GM19238 (cell line): ENCODE measurements at regions not wholly inside any gene's neighbourhood (a gene's known extent, or its start where the extent isn't known, plus 50 kb on each side); places are given as distances from the start of the nearest gene placed in this dataset.
"Not testable (repeated sequence)": the region's sequence is repeated elsewhere in the genome, so short reads cannot be mapped to it uniquely, and the experiment has no call there.

ENCODE experiments used
- DNase-seq: peaks from one replicate; pipeline ENCODE4 v3.0.0; 2011; ENCODE audit warnings: low spot score; ENCODE audit not compliant: insufficient read length

- DNase-seq, result no peak
Observed at GRCh38 chr6:170063851-170064602, 226.9 kb downstream of the DLL1 start.

- no peak for DNase-seq
Observed at GRCh38 chr6:170063431-170063830, 227.4 kb downstream of the DLL1 start.

- no peak for DNase-seq
Observed at GRCh38 chr6:170062915-170063241, 228.0 kb downstream of the DLL1 start.

GRCh38 chr6:170062209-170062914, 228.5 kb downstream of the DLL1 start:
- no peak for DNase-seq

- DNase-seq, result no peak
Observed at GRCh38 chr6:170058878-170059485, 231.9 kb downstream of the DLL1 start.

- no peak for DNase-seq
Observed at GRCh38 chr6:170057961-170058877, 232.7 kb downstream of the DLL1 start.

- no peak for DNase-seq
Observed at GRCh38 chr6:170057034-170057734, 233.7 kb downstream of the DLL1 start.

GRCh38 chr6:170056278-170056711, 234.6 kb downstream of the DLL1 start:
- DNase-seq, result no peak

GRCh38 chr6:170055797-170056196, 235.1 kb downstream of the DLL1 start:
- not testable (repeated sequence) for DNase-seq

GRCh38 chr6:170053966-170054661, 236.8 kb downstream of the DLL1 start:
- DNase-seq, result no peak

GRCh38 chr6:170052991-170053821, 237.7 kb downstream of the DLL1 start:
- no peak for DNase-seq

- DNase-seq, result no peak
Observed at GRCh38 chr6:170051229-170052172, 239.4 kb downstream of the DLL1 start.

- DNase-seq, result no peak
Observed at GRCh38 chr6:170050591-170051041, 240.3 kb downstream of the DLL1 start.

- DNase-seq, result no peak
Observed at GRCh38 chr6:170049641-170050561, 241.0 kb downstream of the DLL1 start.

GRCh38 chr6:170048615-170049256, 242.1 kb downstream of the DLL1 start:
- DNase-seq, result no peak

- no peak for DNase-seq
Observed at GRCh38 chr6:170047823-170048222, 243.1 kb downstream of the DLL1 start.
